NCI-H69 (cell line): ENCODE measurements at regions not wholly inside any gene's neighbourhood (a gene's known extent, or its start where the extent isn't known, plus 50 kb on each side); places are given as distances from the start of the nearest gene placed in this dataset.
A peak's percentile ranks its signal among the peaks of the same experiment; 100 is the strongest.

Experiments used
- DNase-seq: peaks from one replicate; lab custom pipeline; 2025; lab: John Stamatoyannopoulos, UW

GRCh38 chr22:47816863-47817210, 1054.4 kb downstream of the TBC1D22A start:
- no peak for DNase-seq

- no peak for DNase-seq
These were observed 1053.8 kb downstream of the TBC1D22A start for GRCh38 chr22:47816121-47816862.

- DNase-seq = no peak
These were observed 1052.0 kb downstream of the TBC1D22A start for GRCh38 chr22:47814474-47814873.

- DNase-seq = no peak
These were observed 1051.2 kb downstream of the TBC1D22A start for GRCh38 chr22:47813661-47814060.

GRCh38 chr22:47811971-47812370, 1049.5 kb downstream of the TBC1D22A start:
- no peak for DNase-seq

GRCh38 chr22:47810505-47811500, 1048.4 kb downstream of the TBC1D22A start:
- no peak for DNase-seq

- no peak for DNase-seq
These were observed 1046.6 kb downstream of the TBC1D22A start for GRCh38 chr22:47808886-47809620.

GRCh38 chr22:47808236-47808635, 1045.8 kb downstream of the TBC1D22A start:
- no peak for DNase-seq

- no peak for DNase-seq
These were observed 1045.1 kb downstream of the TBC1D22A start for GRCh38 chr22:47807506-47807905.

GRCh38 chr22:47806894-47807293, 1044.4 kb downstream of the TBC1D22A start:
- DNase-seq = no peak

GRCh38 chr22:47805394-47805935, 1043.0 kb downstream of the TBC1D22A start:
- DNase-seq = no peak

- no peak for DNase-seq
These were observed 1041.8 kb downstream of the TBC1D22A start for GRCh38 chr22:47804281-47804680.

- DNase-seq = no peak
These were observed 1040.0 kb downstream of the TBC1D22A start for GRCh38 chr22:47802421-47802820.

GRCh38 chr22:47801541-47802245, 1039.2 kb downstream of the TBC1D22A start:
- DNase-seq = peak; percentile 14

- DNase-seq = no peak
These were observed 1035.8 kb downstream of the TBC1D22A start for GRCh38 chr22:47798229-47798628.

- no peak for DNase-seq
These were observed 1035.0 kb downstream of the TBC1D22A start for GRCh38 chr22:47797342-47797945.

- no peak for DNase-seq
These were observed 1033.9 kb downstream of the TBC1D22A start for GRCh38 chr22:47796128-47796908.

- no peak for DNase-seq
These were observed 1033.2 kb downstream of the TBC1D22A start for GRCh38 chr22:47795477-47796127.

- DNase-seq = no peak
These were observed 1032.4 kb downstream of the TBC1D22A start for GRCh38 chr22:47794851-47795250.
